ENCODE measurements at regions not wholly inside any gene's neighbourhood (a gene's known extent, or its start where the extent isn't known, plus 50 kb on each side); places are given as distances from the start of the nearest gene placed in this dataset.

DNA sequence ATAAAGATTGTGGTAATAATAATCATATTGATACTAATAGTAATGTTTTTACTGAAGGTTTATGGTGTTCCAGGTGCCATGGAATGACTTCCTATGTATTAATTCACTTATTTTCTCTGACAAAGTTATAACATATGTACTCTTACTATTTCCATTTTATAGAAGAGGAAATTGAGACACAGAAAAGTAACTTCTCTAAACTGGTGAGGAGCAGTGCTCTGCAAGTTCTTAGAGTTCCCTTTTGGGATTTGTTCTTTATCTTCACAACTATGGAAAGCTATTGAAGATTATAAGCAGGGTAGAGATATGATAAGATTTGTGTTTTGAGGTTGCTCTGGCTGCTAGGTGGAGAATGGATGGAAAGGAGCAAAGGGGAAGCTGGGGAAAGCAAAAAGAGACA, 83.9 kb upstream of the OLFM4 start:
- DNase-seq (ENCODE audit: low spot score) (no peak), ATAC-seq (ENCODE audit: low FRiP score) (no peak)
- TF ChIP-seq, protein P1, sequence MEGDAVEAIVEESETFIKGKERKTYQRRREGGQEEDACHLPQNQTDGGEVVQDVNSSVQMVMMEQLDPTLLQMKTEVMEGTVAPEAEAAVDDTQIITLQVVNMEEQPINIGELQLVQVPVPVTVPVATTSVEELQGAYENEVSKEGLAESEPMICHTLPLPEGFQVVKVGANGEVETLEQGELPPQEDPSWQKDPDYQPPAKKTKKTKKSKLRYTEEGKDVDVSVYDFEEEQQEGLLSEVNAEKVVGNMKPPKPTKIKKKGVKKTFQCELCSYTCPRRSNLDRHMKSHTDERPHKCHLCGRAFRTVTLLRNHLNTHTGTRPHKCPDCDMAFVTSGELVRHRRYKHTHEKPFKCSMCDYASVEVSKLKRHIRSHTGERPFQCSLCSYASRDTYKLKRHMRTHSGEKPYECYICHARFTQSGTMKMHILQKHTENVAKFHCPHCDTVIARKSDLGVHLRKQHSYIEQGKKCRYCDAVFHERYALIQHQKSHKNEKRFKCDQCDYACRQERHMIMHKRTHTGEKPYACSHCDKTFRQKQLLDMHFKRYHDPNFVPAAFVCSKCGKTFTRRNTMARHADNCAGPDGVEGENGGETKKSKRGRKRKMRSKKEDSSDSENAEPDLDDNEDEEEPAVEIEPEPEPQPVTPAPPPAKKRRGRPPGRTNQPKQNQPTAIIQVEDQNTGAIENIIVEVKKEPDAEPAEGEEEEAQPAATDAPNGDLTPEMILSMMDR (IDR thresholded peaks at IDR 0.05), result no peak

DNA sequence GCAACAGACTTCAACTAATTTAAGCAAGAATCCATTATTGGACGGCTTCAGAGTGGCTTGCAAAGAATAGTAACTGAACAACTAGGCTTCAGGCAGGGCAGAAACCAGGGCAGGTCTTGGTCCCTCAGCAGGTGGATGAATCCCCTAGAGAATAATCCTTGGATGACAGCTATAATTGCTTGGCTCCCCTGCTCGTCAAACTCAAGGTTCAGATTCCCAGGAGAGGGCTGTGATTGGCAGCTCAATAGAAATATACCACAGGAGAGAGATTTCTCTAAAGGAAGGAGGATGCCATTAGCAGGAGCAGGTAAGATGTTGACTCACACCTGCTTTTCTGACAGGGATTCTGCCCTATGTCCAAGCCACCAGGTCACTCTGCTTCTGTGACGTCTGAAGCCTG, 89.6 kb upstream of the PCDH8 start:
- ATAC-seq (ENCODE audit: low FRiP score) (no peak), DNase-seq (ENCODE audit: low spot score) (no peak)
- TF ChIP-seq, protein P1 (IDR thresholded peaks at IDR 0.05), result no peak

DNA sequence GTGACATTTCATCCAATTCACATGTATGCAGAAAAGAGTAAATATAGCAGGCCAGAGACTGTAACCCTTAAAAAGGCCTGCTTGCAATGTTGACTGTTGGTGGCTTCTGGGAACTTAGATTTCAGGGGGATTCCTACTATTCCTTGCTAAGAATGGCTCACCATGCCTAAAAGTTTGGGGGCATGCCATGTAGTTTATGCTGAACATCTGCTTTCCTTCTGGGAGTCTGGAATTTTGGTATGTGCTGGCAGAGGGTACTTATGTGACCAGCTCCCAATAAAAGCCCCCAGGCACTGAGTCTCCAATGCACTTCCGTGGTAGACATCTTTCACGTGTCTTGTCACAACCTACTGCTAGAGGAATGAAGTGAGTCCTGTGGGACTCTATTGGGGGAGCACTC, 88.4 kb upstream of the PCDH8 start:
- TF ChIP-seq, protein P1 (IDR thresholded peaks at IDR 0.05), result no peak
- DNase-seq (ENCODE audit: low spot score) (no peak), ATAC-seq (ENCODE audit: low FRiP score) (no peak)

DNA sequence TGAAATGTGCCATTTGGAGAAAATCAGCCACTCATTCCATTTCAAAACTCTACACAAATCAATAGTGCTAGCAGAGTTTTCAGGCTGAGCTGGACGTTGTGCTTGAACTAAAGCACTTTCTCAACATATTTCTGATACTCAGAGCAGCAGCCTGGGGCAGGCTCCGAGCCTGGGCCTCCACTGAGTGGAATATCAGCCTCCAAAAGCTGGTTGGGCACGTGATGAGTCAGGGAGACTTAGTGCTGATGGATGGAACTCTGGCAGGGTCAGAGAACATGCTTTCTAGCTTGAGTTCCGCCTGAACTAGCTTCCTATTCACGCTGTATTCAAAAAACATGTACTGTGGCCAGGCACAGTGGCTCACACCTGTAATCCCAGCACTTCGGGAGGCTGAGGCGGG, 85.8 kb upstream of the PCDH8 start:
- no peak for ATAC-seq (ENCODE audit: low FRiP score)
- no peak for DNase-seq (ENCODE audit: low spot score)
- TF ChIP-seq, protein P1 (IDR thresholded peaks at IDR 0.05), result no peak

DNA sequence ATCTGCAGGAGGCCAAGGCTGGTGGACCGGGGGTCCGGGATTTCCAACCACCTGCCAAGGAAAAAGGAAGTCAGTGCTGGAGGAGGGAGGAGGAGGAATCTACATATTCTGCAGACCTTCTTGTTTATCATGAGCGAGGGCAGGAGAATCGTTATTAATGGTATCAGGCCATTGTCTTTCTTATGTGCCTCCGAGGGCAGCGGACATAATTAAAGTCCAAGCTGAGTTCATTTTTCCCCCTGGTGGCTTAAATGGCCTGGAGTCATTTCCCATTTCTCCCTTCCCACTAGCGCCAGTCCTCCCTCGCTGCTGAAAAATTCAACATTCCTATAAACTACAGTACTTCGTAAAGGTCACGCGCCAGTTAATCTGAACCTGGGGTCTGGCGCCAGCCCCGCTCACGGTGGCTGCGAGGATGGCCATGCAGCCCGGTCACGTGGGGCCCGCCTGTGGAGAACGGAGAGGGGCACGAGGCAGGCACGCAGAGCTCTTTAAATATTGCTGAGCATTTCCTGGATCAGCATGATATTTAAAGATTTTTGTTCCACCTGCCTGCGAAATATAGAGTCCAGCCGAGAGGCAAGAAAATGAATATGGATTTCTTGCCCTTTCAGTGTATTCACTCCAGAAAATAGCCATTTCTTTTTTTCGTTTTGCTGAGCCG, 85.2 kb upstream of the PCDH8 start:
- TF ChIP-seq, protein P1 (IDR thresholded peaks at IDR 0.05), result no peak
- ATAC-seq (ENCODE audit: low FRiP score), result no peak
- DNase-seq (ENCODE audit: low spot score), result no peak

DNA sequence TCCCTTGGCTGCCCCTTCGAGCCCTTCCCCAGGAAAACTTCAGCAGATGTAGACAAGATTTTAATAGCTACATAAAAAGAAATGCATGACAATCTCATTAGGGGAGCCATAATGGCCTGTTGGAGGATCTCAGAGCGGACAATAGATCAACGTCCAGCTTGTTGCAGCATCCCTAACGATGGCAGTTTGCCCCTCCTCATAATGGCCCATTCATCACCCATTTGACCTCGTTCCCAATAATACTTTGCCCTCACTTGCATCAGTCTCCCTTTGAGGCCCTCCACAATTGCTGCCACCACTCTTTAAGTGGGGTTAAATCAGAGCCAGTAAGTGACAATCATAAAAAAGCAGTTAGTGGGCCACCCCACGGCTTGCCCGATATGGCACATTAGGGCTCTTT, 84.7 kb upstream of the PCDH8 start:
- ATAC-seq (ENCODE audit: low FRiP score) (no peak), DNase-seq (ENCODE audit: low spot score) (no peak)
- TF ChIP-seq, protein P1 (IDR thresholded peaks at IDR 0.05), result no peak

DNA sequence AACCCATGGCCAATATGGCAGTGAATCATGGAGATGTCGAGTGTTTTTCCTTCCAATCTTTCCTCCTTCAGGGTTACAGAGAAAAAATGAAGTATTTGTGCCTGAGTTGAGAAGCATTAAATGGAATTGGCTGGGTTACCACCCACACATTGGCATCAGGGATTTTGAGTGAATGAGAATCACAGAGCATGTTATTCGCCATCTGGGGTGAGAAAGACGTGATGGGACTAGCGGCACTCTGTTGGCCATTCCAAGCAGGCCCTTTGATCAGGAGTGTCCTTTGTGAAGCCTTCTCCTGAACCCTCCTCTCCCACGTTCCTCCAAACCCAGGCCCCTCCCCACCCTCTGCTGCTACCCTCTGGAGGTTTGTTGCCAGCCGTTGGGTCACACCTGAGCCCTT, 84.2 kb upstream of the PCDH8 start:
- DNase-seq (ENCODE audit: low spot score), result no peak
- TF ChIP-seq, protein P1 (IDR thresholded peaks at IDR 0.05), result no peak
- no peak for ATAC-seq (ENCODE audit: low FRiP score)
